GM18951 (cell line): ENCODE measurements at regions not wholly inside any gene's neighbourhood (a gene's known extent, or its start where the extent isn't known, plus 50 kb on each side); places are given as distances from the start of the nearest gene placed in this dataset.
"Not testable (repeated sequence)": the region's sequence is repeated elsewhere in the genome, so short reads cannot be mapped to it uniquely, and the experiment has no call there.

Experiments
- POLR2A ChIP-seq: IDR thresholded peaks from 4 replicates; pipeline ENCODE4 v1.6.1; 2011; ENCODE audit warnings: mild to moderate bottlenecking; ENCODE audit not compliant: insufficient read length, insufficient read depth; ENCODE audit errors: extremely low read depth
- in situ Hi-C: fragments of 300-500 bp; cut with MboI; formaldehyde crosslinking; loops from one replicate; pipeline ENCODE4 v1.12.0; 2022; ENCODE audit warnings: low sequenced_read_pairs, mixed read lengths, inconsistent platforms; ENCODE audit not compliant: unreplicated experiment

DNA sequence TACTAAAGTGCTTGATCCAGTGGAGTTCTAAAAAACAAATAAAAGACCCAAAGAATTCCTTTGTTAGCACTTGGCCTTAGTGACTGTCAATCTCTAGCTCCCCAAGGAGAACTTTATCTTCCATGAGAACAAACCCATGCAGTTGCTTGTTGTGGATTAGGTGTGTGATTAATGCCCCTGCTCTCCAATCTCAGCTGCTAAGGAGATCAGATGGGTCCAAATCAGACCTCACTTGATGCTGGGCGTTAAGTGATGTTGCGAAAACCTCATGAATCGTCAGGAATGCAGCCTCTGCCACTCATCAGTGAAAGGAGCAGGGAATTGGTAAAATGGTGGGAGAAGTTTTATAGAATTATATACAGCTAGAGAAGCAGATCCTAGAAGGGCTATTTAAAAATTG lies 133.7 kb downstream of the DMAC1 start:
- in situ Hi-C loops = no loop called here
- no peak for TF ChIP-seq POLR2A

GRCh38 chr9:7659766-7660165 lies 139.8 kb downstream of the DMAC1 start:
- TF ChIP-seq POLR2A = no peak
- in situ Hi-C loops = no loop called here

DNA sequence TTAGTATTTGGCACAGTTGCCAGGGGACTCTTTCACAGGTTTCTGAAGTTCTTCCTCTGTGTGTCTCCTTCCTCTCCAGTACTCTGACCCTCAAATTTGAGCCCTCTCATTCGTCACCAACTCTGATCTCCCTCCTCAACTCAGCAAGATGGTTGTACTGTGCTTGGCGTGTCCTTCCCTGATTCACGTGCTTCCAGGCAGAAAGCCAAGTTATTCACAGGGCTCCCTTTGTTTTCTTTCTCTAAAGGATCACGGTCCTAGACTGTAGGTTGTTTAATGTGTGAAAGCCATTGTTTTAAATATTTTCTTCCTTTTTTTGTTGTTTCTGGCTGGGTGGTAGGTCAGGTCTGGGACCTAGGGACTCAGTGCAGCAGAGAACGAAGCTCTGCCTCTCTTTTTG lies 142.9 kb downstream of the DMAC1 start:
- no peak for TF ChIP-seq POLR2A
- in situ Hi-C loops = no loop called here

GRCh38 chr9:7653262-7653661 lies 146.3 kb downstream of the DMAC1 start:
- TF ChIP-seq POLR2A = no peak
- in situ Hi-C loops = no loop called here

GRCh38 chr9:7640231-7640630 lies 159.3 kb downstream of the DMAC1 start:
- in situ Hi-C loops = no loop called here
- no peak for TF ChIP-seq POLR2A

- in situ Hi-C loops = no loop called here
- no peak for TF ChIP-seq POLR2A
These were observed 160.1 kb downstream of the DMAC1 start for GRCh38 chr9:7639471-7639870.

DNA sequence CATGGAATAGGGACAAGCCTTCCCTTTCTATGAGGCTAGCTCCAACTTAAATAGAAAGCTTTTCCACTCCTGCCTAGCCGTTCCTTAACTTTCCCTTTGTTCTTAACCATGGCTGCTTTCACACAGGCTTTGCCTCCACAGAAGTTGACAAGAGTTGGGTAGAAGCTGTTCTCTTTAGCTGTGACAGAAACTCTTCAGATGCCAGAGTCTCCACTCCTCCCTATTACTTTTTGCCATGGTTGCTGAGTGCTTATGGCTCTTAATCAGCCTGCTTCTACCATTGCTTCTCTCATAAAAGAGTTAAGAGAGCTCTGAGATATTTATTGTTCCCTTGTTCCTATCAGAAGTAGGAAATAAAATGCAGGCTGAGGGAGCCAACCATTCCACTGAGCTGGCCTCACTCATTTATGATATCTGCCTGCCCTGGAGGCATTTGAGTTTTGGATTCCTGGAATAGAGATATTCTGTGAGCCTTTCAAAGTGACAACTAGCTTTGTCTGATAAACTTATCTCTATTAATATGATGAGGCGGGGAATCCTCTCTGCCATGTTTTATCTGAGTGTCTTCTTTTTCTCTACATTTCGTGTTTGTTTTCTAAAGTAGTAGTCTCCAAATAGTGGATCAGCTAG lies 162.6 kb downstream of the DMAC1 start:
- no peak for TF ChIP-seq POLR2A
- in situ Hi-C loops = no loop called here

DNA sequence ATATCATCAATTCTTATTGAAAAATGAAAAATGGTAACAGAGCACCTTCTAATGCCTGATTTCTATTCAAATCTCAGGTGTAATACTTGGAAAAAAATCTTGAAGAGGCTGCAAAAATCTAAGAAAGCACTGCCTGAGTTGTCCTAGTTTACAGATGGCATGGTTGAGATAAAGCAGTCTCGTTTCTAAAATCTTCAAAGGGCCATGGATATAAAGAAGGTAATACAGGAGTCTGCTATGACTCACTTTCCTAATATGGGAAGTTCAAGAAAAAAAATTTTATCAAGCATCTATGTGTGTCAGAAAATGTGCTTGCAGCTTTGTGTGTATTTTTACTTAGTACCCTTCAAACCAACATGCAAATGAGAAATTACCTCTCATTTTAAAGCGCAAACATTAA lies 163.3 kb downstream of the DMAC1 start:
- in situ Hi-C loops = no loop called here
- TF ChIP-seq POLR2A = no peak

DNA sequence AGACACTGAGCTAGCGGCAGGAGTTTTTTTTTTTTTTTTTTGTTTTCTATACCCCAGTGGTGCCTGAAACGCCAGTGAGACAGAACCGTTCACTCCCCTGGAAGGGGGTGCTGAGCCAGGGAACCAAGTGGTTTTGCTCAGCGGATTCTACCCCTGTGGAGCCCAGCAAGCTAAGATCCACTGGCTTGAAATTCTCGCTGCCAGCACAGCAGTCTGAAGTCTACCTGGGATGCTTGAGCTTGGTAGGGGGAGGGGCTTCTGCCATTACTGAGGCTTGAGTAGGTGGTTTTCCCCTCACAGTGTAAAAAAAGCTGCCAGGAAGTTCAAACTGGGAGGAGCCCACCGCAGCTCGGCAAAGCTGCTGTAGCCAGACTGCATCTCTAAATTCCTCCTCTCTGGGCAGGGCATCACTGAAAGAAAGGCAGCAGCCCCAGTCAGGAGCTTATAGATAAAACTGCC lies 173.0 kb downstream of the DMAC1 start:
- in situ Hi-C loops = not testable (repeated sequence)

DNA sequence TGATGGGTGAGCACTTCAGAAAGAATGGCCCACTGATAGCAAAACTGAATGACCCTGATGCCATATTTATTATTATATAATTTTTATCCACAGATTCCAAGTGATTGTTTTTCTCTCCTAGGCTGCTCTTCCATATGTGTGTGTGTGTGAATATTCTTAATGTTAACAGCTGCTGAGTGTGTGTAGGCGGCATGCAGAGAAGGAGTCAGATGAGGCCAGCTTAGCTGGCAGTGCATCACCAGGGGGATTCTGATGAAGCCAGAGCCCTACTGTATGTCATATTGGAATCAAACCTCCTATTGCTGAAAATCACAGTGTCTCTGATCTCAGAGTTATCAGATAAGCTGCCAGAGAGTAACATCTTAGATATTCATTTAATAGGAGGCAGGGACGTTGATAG lies 177.1 kb downstream of the DMAC1 start:
- TF ChIP-seq POLR2A = no peak
- in situ Hi-C loops = no loop called here

DNA sequence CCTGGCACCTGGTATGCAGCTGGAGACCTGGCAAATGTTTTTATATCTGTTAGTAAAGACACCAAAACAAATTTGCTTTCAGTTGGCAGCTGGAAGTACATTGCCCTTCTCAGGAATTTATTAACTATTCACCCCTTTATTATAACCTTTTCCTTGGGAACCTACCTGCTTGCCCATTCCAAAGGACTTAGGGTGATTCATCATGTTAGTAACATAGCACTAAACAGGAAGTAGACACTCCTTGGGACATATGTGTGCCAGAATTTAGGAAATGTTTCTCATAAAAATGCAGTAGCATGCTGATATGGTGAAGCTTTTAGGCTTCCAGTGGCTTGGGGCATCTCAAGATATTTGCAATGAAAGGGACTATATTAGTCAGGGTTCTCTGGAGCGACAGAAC lies 184.2 kb downstream of the DMAC1 start:
- no peak for TF ChIP-seq POLR2A
- in situ Hi-C loops = no loop called here

- in situ Hi-C loops = no loop called here
- no peak for TF ChIP-seq POLR2A
These were observed 185.6 kb downstream of the DMAC1 start for GRCh38 chr9:7613931-7614330.

DNA sequence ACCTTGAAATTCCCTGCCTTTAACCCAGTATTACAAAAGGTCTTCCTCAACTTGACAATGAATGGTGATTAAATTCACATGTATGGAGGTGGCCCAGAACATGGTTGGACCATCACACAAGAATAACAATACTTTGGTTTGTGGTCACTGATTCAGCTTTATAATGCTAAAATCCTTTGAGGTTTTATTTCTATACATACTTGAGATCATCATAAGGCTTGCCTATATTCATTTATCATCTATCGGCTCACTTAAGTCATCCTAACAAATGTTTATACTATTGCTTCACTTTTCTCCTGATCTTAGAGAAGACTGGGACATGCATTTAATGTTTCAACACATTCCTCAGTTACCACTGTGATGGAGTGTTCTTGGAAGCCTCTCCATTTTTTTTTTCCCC lies 191.3 kb downstream of the DMAC1 start:
- TF ChIP-seq POLR2A = no peak
- in situ Hi-C loops = no loop called here

DNA sequence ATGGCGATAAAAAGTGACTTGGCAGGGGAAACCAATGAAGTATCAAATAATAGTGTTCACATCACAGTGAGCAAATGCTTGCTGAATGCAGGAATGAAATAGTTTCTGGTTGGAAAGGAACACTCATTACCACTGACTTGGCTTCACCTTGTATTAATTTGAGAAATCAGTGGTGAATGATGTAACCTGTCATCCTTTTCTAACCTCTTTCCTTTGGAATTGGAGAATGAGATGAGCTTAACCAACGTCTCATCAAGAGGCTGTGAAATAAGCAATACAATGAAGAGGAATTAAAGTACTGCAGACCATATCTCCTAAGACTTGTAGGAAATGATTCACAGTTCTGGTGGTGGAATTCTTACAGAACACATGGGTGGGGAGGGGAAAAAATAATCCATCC lies 192.2 kb downstream of the DMAC1 start:
- TF ChIP-seq POLR2A = no peak
- in situ Hi-C loops = no loop called here

DNA sequence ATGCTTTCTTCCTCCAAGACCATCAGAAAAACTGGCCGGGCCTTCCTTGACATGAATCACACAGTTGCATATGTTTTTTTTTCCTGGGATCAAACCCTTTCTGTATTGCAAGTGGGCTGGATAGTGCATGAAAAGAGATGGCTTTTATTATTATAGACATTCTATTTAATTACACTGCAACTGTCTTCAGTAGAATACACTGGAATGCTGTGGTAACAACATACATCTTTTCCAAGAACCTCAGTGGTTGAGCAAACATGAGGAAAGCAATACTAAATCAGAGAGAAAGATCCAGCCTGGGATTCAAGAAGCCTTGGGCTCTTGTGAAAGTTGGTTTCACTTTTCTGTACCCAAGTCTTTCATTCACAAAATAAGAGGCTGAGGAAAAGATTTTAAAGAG lies 193.0 kb downstream of the DMAC1 start:
- no peak for TF ChIP-seq POLR2A
- in situ Hi-C loops = no loop called here
